Inflammatory macrophage (primary cell): ENCODE measurements at regions not wholly inside any gene's neighbourhood (a gene's known extent, or its start where the extent isn't known, plus 50 kb on each side); places are given as distances from the start of the nearest gene placed in this dataset.

Source experiments
- DNase-seq, 2 donors: peaks; one replicate each; pipeline ENCODE4 v3.0.0-alpha.2; 2020 to 2022

DNA sequence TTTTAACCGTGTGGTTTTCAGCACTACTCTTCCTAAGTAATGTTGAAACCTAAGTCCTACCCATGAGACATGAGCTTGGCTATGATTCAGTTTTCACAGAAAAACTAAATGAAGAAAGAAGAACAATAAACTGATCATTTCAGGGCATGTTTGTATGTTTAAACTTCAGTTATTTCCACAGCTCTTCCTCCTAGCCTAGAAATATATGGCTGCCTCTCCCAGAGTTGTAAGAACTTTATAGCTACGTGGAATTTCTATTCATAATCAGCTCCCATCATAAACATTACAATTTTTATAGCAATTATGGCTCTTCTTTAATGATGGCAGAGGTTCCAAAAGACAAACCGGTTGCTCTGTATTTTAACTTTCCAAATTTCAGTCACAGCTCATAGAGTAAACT, 314.7 kb upstream of the ADAMTSL1 start:
- DNase-seq = no peak

DNA sequence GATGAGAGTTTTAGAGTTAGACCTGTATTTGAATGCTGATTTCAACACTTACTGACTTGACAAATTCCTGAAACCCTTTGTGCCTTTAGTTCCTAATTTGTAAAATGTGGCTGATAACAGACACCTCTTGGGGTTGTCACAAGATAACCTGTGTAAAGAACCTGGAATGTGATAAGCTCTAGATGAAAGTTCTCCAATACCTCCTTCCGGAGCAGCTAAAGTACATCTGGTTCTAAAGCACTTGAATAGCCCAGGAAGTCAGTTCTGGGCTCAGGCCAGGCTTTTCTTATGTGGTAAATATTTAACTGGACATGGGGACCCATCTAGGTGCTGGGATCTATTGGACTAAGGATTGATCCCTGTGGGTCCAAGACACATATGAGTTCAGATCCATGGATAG, 310.8 kb upstream of the ADAMTSL1 start:
- no peak for DNase-seq

DNA sequence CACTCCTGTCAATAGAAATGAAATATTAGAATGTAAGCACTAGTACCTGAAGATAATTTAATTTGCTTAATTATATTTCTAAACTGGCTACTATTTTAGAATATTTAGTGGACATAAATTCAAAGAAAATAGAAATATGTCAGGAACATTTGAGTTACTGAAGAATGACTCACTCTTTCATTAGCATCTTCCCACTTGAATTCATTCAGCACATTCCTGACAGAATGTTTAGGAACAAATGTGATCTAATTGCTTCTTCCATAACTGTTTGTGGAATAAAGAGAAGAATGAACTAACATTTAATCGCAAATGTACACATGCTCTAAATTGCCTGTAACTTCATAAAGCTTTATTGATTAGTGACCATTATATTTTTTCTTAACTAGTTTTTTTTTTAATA, 306.2 kb upstream of the ADAMTSL1 start:
- no peak for DNase-seq

DNA sequence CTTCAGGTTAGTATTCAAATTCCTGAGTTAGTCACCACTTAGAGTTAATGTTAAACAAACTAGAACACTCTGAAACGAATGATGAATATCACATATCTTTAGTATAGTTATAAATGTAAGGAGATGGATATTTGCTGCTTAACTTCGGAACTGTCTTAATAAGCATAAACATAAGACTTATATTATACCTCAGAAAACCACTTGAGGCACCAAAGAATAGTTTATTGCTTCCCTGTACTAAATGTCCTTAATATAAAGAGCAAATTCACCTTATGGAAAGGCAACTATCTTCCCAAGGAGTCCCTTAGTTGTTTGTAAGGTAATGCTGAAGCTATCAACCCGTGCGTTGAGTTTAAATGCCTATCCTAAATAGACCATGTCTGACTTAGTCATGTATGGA, 300.0 kb upstream of the ADAMTSL1 start:
- DNase-seq = no peak

DNA sequence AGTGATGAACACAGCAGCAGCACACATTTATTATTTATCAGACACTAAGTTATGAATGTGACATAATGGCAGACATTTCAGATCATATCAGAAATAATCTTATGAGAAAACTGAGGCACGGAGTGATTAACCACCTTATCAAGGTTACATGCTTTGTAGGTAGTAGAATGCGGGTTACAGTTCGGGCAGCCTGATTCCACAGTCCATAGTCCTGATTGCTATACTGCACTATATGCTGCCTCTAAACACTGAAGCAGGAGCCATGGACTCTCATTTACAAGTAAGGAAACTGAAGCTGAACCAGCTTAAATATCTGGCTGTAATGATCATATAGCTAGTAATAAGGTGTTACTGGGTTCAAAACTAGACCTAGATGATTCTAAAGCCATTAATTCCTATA, 291.3 kb upstream of the ADAMTSL1 start:
- DNase-seq = no peak

DNA sequence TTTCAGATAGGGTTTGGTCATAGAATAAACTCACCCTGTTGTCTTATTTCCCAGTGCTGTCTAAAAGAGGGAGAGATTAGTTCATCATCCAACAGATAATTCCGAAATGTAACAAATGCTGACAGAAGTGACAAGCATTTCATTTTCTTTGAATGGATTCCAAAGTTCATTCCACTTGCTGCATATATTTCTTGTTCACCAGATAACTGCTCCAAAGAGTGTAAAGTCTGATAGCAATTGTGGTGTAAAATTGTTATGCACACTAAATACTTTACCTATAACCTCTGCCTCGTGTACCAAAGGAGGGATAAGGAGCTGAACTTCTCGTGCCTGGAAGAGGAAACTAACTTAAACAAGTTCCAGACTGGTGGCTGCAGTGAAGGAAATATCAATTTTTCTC, 290.0 kb upstream of the ADAMTSL1 start:
- no peak for DNase-seq

DNA sequence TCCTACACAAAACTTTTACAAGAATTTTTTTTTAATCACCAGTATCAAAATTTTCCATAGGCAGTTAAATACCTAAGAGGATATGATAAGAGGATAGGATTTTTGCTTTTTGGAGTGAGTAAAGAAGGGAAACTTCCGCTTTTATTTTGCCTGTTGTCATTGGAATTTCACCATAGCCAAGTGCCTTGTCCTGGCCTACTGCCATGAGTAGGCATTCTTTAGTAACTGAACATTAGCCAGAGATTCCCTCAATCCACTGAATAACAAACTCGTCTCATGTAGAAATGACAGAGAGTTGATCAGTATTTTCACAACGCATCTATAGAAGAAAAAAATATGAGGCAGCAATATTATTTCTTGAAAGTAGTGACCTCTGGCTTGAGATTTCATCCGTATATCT, 289.6 kb upstream of the ADAMTSL1 start:
- DNase-seq = no peak

DNA sequence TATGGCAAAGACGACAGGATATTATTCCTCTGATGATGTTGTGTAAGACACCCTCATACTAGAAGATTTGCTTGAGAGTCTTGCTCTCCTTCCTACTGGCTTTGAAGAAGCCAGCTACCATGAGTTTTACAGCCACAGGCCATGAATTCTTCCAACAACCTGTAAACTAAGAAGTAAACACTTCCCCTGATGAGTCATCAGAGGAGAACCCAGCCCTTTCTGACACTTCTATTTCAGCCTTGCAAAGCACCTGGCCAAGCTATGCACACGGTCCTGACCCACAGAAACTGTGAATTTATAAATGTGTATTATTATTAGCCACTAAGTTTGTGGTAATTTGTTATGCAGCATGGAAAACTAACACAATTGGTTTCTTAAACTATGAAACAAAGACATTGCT, 288.8 kb upstream of the ADAMTSL1 start:
- no peak for DNase-seq

DNA sequence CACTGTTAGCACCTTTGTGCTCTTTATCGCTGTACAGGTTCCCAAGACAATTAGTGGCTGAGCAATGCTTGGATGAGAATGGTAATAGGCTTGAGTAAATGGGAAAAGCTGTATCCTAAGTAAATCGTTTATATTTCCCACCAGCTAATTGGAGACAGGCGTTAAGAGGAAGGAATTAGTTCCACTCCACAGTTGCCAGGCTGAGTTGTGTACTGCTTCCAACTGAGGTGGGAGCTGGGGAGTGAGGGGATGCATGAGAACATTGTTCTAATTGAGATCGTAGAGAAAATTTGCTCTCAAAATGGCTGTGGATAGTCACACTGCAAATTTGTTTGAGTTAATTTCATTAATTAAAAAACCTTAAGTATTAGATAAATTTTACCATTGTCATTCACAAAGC, 285.0 kb upstream of the ADAMTSL1 start:
- no peak for DNase-seq

DNA sequence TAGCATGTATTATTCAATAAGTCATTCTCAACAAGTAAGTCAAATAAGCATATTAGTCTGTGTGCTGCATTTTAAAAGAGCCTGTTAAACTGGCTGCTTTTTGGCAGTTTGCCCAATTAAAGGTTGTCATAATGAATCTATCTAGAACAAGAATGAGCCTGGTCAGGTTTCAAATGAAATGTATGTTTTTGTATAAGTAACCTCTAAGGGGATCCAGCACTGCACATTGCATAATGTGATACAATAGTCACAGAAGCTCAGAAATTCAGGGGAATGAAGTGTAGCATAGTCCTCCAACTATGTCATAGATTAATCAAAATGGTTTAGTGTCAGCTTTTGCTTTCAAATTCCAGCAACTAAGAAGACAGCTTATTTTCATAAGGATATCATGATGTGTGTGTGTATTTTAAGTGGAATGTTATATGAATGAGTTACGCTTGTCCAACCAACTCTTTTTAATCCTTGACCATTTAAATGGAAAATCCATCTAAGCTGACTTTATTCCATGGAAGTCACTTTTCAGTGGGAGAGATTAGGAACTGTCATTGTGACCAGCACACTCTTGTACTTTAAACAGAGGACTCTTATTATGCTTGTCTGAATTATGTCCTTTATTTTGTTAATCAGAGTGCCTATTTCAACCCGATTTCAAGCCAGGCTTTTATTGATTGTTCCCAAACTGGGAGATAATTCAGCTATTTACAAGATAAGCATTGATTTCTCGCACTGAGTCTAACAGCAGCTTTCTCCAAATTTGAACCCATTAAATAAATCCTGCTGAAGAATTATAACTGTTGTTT, 283.9 kb upstream of the ADAMTSL1 start:
- DNase-seq = no peak

DNA sequence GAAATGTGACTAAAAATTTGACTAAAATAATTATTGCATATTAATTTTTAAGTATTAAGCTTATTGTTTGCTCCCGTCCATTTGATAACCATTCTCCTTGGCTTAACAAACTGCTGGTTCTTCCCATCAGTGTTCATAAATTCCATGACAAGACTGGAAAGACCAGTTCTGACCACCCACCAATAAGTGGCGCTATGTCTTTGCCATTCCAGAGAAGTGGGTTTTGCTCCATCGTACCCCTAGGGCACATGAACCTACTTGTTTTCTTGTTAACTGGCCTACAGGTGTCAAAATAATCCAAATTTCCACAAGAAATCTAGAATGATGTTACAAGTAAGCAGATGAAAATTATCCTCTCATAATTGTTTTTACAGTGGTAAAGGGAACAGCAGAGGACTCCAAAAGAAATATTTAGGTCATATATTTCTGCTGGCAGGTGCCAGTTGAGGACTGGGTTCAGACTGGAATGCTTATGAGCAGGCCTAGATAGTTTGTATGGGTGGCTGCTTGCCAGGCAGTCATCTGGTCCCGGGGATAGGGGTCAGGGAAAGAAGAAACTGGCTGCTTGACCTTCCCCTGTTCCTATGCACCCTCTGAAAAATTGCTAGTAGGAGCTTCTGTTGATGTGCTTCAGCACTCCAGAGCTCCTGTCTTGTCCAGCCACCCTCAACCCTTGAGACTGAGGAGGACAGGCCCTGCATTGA, 283.1 kb upstream of the ADAMTSL1 start:
- DNase-seq = no peak

DNA sequence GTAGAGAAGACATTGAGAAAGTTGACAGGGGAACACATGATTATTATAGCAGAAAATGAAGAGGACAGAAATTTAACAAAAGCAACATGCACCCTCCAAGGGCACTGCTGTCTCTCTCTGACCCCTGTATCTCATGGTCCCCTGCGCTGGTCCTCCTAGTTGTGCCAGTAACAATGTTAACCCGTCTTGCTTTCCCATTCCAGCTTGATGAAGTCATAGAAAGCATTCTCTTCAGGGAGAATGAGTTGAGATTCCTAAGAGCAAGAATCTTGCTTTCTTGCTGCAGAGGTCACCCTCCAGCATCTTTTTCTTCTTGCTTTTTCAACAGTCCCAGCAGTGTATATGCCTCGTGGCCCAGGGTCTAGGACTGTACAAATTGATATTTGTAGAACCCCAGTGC, 279.6 kb upstream of the ADAMTSL1 start:
- DNase-seq = no peak

DNA sequence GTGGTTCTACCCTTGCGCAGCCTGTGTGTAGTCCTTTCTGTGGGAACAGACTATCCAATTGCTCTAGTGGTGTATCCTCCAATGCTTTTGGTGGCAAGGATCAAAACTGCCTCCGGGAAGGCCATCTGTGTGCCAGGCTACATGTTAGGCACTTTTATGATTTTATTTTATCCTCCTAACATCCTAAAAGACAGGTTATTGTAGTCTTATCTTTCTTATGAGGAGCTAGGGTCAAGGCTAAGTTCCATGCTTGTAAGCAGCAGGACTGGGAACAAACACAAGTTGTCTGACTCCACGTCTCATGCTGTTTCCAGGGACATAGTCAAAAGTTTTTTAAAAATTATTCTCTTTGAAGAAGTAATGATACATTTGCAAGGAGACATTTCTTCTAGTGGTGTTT, 278.7 kb upstream of the ADAMTSL1 start:
- DNase-seq = no peak

DNA sequence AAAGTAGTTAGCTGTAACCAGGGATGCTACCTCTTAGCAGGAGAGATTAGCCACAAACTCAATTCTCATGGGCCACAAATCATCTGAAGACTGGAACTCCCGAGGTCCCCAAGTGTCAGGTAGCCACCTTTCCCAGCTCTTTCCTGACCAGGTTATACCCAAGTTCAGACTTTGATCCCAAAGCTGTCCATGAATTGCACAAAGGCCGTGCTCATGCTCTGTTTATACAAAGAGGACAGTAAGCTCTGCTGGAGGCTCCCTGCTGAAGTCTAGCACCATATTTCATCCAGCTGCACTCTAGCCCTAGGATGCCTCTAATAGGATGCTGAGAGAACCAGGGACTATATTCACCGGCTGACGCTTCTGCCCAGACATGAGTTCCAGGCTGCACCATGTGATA, 271.0 kb upstream of the ADAMTSL1 start:
- DNase-seq = no peak

DNA sequence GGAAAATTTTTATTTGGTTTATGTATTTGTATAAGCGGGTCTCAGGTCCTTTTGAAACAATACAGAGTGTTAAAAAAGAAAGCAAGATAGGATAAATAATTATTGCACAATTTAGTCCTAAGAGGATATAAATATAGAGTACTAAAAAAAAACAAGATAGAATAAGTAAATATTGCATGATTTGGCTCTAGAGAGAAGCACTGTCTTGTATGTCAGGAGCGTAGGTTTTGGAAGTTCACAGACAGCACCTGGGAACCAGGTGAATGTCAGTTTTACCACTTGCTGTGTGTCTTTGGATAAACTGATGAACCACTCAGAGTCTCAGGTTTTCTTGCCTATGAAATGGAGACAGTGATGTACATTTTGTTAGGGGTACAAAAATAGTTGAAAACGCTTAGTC, 266.2 kb upstream of the ADAMTSL1 start:
- DNase-seq = no peak

DNA sequence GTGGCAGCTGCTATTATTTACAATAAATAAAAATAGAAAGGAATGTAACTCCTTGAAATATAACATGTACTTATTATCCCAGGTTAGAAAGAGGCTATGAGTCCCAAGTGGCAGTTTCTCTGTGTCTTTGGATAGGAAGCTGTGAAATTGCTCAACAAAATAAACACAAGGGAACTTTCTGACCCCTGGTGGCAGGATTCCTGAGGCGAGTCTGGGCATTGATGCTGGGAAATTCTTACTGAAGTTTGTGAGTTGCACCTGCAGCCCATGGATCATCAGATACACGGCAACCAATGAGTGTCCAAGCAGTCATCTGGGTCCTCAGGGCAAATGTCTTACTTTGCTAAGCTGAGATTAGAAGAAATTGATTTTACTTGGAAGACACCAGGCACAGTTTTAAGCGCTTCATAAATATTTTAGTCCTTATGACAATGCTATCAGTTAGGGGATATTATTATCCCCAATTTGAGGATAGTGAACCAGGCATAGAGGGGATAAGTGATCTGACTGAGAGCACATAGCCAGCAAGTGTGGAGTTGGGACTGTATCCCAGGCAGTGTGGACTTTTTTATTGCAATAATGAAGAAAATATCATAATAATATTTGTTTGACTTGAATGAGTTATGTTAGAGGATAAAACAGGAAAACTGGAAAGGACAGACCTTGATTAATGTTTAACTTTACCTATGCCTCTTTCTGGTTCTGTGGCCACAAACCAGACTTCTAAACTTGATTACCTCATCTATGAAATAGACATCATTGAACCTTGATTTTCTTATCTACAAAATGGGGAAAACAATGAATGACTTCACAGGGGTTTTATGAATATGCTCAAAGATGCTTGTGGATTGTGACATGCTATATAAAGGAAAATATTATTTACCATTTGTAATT, 265.5 kb upstream of the ADAMTSL1 start:
- peak in 1 of 2 donors; percentile 22 for DNase-seq

DNA sequence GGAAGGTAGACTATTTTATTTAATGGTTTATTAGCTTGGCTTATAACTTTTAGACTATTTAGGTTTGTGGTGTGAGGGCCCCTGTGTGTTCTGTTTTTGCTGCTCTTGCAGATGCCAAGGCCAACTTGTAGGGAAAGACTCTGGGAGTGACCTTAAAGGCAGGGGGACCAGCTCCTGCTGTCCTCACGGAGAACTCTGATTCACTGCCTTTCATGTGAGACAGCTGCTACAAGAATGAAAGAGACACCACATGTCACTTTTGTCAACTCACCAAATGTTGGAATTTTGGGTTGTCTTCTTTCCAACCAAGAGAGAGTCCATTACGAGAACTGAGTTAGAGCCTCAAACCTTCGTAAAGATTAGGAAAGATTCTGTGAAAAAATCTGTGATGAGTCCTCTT, 258.3 kb upstream of the ADAMTSL1 start:
- DNase-seq = no peak

DNA sequence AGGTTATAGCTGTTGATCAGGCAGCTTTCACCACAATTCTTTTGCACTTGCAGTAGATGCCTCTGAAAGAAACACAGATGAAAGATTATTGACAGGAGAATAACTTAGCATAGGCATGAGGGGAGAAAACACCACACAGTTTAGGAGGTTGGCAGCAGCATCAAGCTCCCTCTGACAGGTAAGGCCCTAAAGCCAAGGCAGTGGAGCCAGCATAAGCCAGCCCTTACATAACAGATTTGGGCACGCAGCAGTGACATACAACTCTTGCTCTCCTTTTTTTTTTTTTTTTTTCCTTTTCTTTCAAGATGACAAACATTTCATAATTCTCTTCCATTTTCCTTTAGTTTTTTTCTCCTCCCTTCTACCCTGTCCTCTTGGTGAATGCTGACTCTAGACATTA, 257.6 kb upstream of the ADAMTSL1 start:
- no peak for DNase-seq

DNA sequence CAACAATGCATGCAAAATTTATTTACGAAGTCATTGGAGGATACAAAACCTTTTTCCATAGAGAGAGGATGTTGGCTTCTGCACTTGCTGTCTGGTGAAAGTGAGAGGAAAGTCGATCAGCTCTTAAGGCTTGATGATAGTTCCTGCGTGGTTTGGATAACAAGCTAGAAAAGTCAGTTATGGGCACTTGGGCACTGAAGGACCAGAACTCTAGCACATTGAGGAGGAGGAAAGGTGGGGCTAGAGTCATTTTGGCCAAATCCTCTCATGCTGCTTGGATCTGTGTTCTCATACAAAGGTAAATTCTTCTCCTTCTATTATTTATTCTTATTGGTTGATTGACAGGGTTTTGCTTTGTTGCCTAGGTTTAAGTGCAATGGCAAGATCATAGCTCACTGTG, 245.9 kb upstream of the ADAMTSL1 start:
- DNase-seq = no peak

DNA sequence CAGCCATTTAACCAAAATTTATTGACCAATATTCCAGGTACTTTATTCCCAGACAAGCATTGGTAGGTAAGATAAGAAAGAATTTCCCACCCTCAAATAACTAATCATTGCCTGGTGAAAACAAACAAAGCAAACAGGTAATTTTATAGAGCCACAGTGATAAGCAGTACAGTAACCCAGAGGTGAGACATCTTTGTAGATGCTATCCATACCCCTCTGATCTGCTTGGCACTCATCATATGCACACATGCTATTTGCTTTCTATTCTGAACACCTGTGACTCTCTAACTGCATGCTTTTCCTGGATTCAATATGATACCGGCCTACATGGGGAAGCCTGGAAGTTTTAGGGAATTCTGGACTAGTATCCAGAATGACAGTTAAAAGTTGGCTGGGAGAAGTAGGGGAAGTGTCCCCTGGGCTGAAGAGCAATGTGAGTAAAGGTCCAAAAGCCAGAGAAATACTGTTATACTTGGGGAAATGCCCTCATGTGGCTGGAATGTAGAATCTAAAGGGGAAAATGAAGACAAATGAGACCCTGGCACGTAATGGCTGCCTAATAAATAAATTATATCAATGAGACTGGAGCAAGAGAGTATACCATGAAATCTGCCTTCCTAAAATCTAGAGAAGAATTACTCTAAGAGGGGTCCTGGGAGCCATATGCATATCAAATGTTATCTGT, 243.8 kb upstream of the ADAMTSL1 start:
- no peak for DNase-seq

DNA sequence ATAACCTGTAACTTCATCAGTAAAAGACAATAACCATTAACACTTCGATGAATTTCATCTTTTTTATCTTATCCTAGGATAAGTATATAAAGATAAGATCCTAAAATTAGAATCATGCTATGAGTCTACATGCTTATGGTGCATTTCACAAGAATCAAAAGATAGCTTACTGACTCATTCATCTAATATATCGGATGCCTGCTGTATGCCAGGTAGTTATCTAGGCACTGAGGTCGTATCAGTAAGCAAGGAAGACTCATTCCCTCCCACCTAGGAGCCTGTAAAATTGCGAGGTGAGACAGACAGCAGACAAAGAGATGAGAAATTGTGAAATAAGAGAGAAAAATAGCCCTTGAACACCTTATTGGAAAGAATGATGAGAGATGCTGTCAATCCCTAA, 240.6 kb upstream of the ADAMTSL1 start:
- DNase-seq = no peak

DNA sequence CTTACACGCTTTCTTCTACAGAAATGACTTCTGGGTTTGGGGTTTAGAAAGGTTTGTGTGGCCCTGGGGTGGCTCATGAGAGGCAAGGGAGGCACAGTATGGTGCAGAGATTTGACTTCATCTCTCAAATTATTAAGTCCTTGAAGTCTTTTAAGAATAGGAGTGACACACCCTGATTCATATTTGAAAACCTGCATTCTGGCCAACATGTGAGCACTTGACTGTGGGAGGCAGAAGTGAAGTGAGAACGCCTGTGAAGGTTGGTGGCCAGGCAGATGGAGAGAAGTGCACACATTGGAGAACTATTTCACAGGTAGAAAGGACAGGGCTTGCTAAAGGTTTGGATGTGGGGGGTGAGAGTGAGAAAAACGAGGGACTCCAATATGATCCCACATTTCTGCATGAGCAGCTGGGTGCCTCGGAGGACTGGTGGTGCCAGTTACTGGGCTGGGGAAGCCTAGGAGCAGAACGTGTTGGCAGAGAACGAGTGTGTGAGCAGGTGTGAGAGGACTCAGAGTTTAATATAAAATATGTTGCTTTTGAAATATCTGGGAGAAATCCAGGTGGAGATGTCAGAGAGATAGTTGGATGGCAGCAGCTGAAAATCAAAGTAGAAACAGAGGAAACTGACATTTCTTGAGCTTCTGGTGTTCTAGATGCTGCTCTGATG, 240.0 kb upstream of the ADAMTSL1 start:
- DNase-seq = no peak
